Keratinocyte (primary cell): ENCODE measurements at regions not wholly inside any gene's neighbourhood (a gene's known extent, or its start where the extent isn't known, plus 50 kb on each side); places are given as distances from the start of the nearest gene placed in this dataset.

Experiments used
- DNase-seq: peaks from one replicate; pipeline ENCODE4 v3.0.0-alpha.2; 2011; ENCODE audit warnings: low read depth, missing footprints, low spot score
- FAIRE-seq: peaks from 2 replicates; lab custom pipeline; 2011; peaks lifted over from hg19 to GRCh38; lab: Jason Lieb, UNC
- H2AFZ ChIP-seq: 2 replicates; pipeline ENCODE4 v1.6.0; 2012; ENCODE audit warnings: low read length, control low read depth, inconsistent platforms; ENCODE audit not compliant: control insufficient read depth
- H3K27ac ChIP-seq: 2 replicates; pipeline ENCODE4 v1.5.1; 2011; ENCODE audit warnings: low read length; ENCODE audit not compliant: control insufficient read depth, insufficient read depth
- H3K27me3 ChIP-seq: 3 replicates; pipeline ENCODE4 v1.6.0; 2011; ENCODE audit warnings: low read length; ENCODE audit not compliant: control insufficient read depth, insufficient read depth; ENCODE audit errors: extremely low read depth
- H3K36me3 ChIP-seq, 2 experiments: 2 replicates in 1 of 2; 3 replicates in 1 of 2; pipeline ENCODE4 v1.5.1; 2011; ENCODE audit warnings: low read length in 2 of 2, mild to moderate bottlenecking in 1 of 2; ENCODE audit not compliant: control insufficient read depth in 2 of 2, insufficient read depth in 2 of 2; ENCODE audit errors: extremely low read depth in 1 of 2
- H3K4me1 ChIP-seq: 3 replicates; pipeline ENCODE4 v1.5.1; 2011; ENCODE audit warnings: low read length; ENCODE audit not compliant: control insufficient read depth, insufficient read depth; ENCODE audit errors: extremely low read depth
- H3K4me2 ChIP-seq: 3 replicates; pipeline ENCODE4 v1.6.0; 2011; ENCODE audit warnings: low read depth, low read length; ENCODE audit not compliant: control insufficient read depth, insufficient read depth; ENCODE audit errors: extremely low read depth
- H3K4me3 ChIP-seq, 3 experiments: fragments of 200-600 bp in 1 of 3; sonication (generic) in 1 of 3; 2 replicates in 2 of 3; 3 replicates in 1 of 3; pipeline ENCODE4 v1.5.1; 2011 to 2016; ENCODE audit warnings: low read length in 3 of 3, mild to moderate bottlenecking in 3 of 3, control low read depth in 2 of 3, inconsistent platforms in 1 of 3, low read depth in 1 of 3, mixed read lengths in 1 of 3, mixed run types in 1 of 3, moderate library complexity in 1 of 3; ENCODE audit not compliant: control insufficient read depth in 2 of 3, insufficient read depth in 2 of 3; ENCODE audit errors: extremely low read depth in 1 of 3
- H3K79me2 ChIP-seq: 2 replicates; pipeline ENCODE4 v1.6.0; 2012; ENCODE audit warnings: low read length; ENCODE audit not compliant: control insufficient read depth, insufficient read depth
- H3K9ac ChIP-seq: 3 replicates; pipeline ENCODE4 v1.6.0; 2011; ENCODE audit warnings: low read length; ENCODE audit not compliant: control insufficient read depth, insufficient read depth; ENCODE audit errors: extremely low read depth
- H3K9me1 ChIP-seq: 3 replicates; pipeline ENCODE4 v1.6.0; 2011; ENCODE audit warnings: low read length; ENCODE audit not compliant: control insufficient read depth, insufficient read depth; ENCODE audit errors: extremely low read depth
- H3K9me3 ChIP-seq: 2 replicates; pipeline ENCODE4 v1.5.1; 2012; ENCODE audit warnings: low read depth, low read length; ENCODE audit not compliant: control insufficient read depth
- H4K20me1 ChIP-seq: 3 replicates; pipeline ENCODE4 v1.6.0; 2011; ENCODE audit warnings: low read length; ENCODE audit not compliant: control insufficient read depth, insufficient read depth; ENCODE audit errors: extremely low read depth
- EZH2 ChIP-seq: IDR thresholded peaks from one replicate; pipeline ENCODE4 v1.6.1; 2012; ENCODE audit warnings: inconsistent platforms, mild to moderate bottlenecking, low read length, moderate library complexity
- dilution Hi-C: fragments of 300-500 bp; cut with MboI; formaldehyde crosslinking; loops from one replicate; pipeline ENCODE4 v1.7.0; 2020; ENCODE audit warnings: low sequenced_read_pairs; ENCODE audit not compliant: extremely low pct_ligation_motif_present
- TF ChIP-seq, protein P1 (sequence below), 3 experiments: IDR thresholded peaks in 1 of 3; conservative IDR thresholded peaks in 1 of 3; optimal IDR thresholded peaks in 1 of 3; 2 replicates in 2 of 3; 3 replicates in 1 of 3; pipeline versions ENCODE3 to v1.5.1; 2011; ENCODE audit warnings: low read length in 3 of 3, mild to moderate bottlenecking in 3 of 3, moderate library complexity in 2 of 3, control low read depth in 1 of 3, inconsistent platforms in 1 of 3; ENCODE audit not compliant: insufficient read depth in 2 of 3; ENCODE audit errors: extremely low read depth in 1 of 3

GRCh38 chr12:88413646-88414045 lies 166.6 kb downstream of the KITLG start:
- no peak overlapping the region for H2AFZ ChIP-seq
- no peak overlapping the region for H3K27ac ChIP-seq
- H3K79me2 ChIP-seq, result no peaks in the 10 kb centered on the region
- H3K9me3 ChIP-seq, result no peaks in the 10 kb centered on the region
- no peaks in the 10 kb centered on the region for H3K36me3 ChIP-seq
- H4K20me1 ChIP-seq, result no peaks in the 10 kb centered on the region
- no peak overlapping the region for H3K4me3 ChIP-seq
- no peak for DNase-seq
- no peak for TF ChIP-seq EZH2
- TF ChIP-seq, protein P1, sequence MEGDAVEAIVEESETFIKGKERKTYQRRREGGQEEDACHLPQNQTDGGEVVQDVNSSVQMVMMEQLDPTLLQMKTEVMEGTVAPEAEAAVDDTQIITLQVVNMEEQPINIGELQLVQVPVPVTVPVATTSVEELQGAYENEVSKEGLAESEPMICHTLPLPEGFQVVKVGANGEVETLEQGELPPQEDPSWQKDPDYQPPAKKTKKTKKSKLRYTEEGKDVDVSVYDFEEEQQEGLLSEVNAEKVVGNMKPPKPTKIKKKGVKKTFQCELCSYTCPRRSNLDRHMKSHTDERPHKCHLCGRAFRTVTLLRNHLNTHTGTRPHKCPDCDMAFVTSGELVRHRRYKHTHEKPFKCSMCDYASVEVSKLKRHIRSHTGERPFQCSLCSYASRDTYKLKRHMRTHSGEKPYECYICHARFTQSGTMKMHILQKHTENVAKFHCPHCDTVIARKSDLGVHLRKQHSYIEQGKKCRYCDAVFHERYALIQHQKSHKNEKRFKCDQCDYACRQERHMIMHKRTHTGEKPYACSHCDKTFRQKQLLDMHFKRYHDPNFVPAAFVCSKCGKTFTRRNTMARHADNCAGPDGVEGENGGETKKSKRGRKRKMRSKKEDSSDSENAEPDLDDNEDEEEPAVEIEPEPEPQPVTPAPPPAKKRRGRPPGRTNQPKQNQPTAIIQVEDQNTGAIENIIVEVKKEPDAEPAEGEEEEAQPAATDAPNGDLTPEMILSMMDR (optimal IDR thresholded peaks at IDR 0.05 in 1 of 3, IDR thresholded peaks at IDR 0.05 in 1 of 3, conservative IDR thresholded peaks at IDR 0.05 in 1 of 3; ENCODE audit: extremely low read depth in 1 of 3, insufficient read depth in 2 of 3, low read length in 3 of 3), result no peak
- no peaks in the 10 kb centered on the region for H3K9me1 ChIP-seq
- H3K9ac ChIP-seq, result no peak overlapping the region
- FAIRE-seq, result no peak
- H3K4me1 ChIP-seq, result peaks cover 7% of the 10 kb centered on the region
- dilution Hi-C loops, result no loop called here
- H3K27me3 ChIP-seq, result no peaks in the 10 kb centered on the region
- H3K4me2 ChIP-seq, result no peak overlapping the region

GRCh38 chr12:88416155-88416554 lies 164.1 kb downstream of the KITLG start:
- H3K9me1 ChIP-seq, result no peaks in the 10 kb centered on the region
- H3K4me3 ChIP-seq, result no peak overlapping the region
- no peak overlapping the region for H3K9ac ChIP-seq
- DNase-seq (no peak), FAIRE-seq (no peak)
- TF ChIP-seq, protein P1 (optimal IDR thresholded peaks at IDR 0.05 in 1 of 3, IDR thresholded peaks at IDR 0.05 in 1 of 3, conservative IDR thresholded peaks at IDR 0.05 in 1 of 3; ENCODE audit: extremely low read depth in 1 of 3, insufficient read depth in 2 of 3, low read length in 3 of 3), result no peak
- no peak for TF ChIP-seq EZH2
- H2AFZ ChIP-seq, result no peak overlapping the region
- H3K9me3 ChIP-seq, result no peaks in the 10 kb centered on the region
- no peak overlapping the region for H3K4me2 ChIP-seq
- peaks cover 7% of the 10 kb centered on the region for H3K4me1 ChIP-seq
- no peaks in the 10 kb centered on the region for H3K27me3 ChIP-seq
- dilution Hi-C loops, result no loop called here
- H4K20me1 ChIP-seq, result no peaks in the 10 kb centered on the region
- no peak overlapping the region for H3K27ac ChIP-seq
- H3K79me2 ChIP-seq, result no peaks in the 10 kb centered on the region
- H3K36me3 ChIP-seq, result no peaks in the 10 kb centered on the region
